ENCODE measurements at regions not wholly inside any gene's neighbourhood (a gene's known extent, or its start where the extent isn't known, plus 50 kb on each side); places are given as distances from the start of the nearest gene placed in this dataset.

DNA sequence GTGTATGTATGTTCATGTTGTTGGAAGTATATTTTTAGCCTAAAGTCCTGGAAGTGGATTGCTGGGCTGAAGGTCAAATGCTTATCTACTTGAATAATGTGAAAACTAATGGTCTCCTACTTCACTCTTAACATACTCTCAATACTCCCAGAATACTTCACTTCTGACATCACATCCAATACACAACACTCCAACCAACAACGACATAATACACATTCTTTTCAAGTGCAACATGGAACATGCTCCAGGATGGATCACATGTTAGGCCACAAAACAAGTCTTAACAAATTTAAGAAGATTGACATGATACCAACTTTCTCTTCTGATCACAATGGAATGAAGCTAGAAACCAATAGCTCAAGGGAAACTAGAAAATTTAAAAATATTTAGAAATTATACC is 126.9 kb upstream of the ADCY1 start:
- no peak for TF ChIP-seq CTCF (IDR thresholded peaks at IDR 0.05)
- H3K27ac ChIP-seq: no peak overlapping the region
- no peaks in the 10 kb centered on the region for H3K4me1 ChIP-seq
- H3K4me3 ChIP-seq: no peak overlapping the region
- DNase-seq (ENCODE audit: low spot score): no peak
- H3K36me3 ChIP-seq: no peaks in the 10 kb centered on the region
- no peaks in the 10 kb centered on the region for H3K27me3 ChIP-seq
- no peaks in the 10 kb centered on the region for H3K9me3 ChIP-seq

DNA sequence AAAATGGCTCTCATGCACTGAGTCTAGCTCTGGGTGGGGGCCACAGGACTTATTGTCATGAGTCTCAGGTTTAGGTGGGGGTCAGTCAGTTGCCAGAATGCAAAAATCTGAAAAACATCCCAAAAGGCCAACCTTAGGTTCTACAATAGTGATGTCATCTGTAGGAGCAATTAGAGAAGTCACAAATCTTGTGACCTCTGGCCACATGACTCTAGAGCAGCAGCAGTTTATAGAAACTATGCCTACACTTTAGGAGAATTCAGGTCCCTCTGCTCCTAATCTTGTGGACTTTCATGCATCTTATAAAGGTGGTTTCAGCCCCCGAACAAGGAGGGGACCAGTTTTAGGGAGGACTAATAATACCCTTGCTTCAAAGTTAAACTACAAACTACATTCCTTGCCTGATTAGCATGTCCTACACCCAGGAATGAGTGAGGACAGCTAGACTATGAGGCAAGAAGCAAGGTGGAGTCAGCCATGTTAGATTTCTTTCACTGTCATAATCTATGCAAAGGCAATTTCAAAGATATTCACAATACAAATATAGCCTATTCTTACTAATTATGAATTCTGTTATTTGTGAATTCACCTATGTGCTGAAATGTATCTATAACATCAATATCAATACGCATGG is 123.5 kb upstream of the ADCY1 start:
- no peaks in the 10 kb centered on the region for H3K27me3 ChIP-seq
- H3K4me3 ChIP-seq: no peak overlapping the region
- TF ChIP-seq CTCF (IDR thresholded peaks at IDR 0.05): no peak
- H3K9me3 ChIP-seq: no peaks in the 10 kb centered on the region
- no peaks in the 10 kb centered on the region for H3K36me3 ChIP-seq
- DNase-seq (ENCODE audit: low spot score): no peak
- no peaks in the 10 kb centered on the region for H3K4me1 ChIP-seq
- H3K27ac ChIP-seq: no peak overlapping the region

GRCh38 chr7:45451342-45452035 is 122.7 kb upstream of the ADCY1 start:
- H3K4me1 ChIP-seq: no peaks in the 10 kb centered on the region
- no peak overlapping the region for H3K4me3 ChIP-seq
- no peaks in the 10 kb centered on the region for H3K36me3 ChIP-seq
- no peak overlapping the region for H3K27ac ChIP-seq
- H3K27me3 ChIP-seq: no peaks in the 10 kb centered on the region
- H3K9me3 ChIP-seq: no peaks in the 10 kb centered on the region
- TF ChIP-seq CTCF (IDR thresholded peaks at IDR 0.05): no peak
- no peak for DNase-seq (ENCODE audit: low spot score)

- DNase-seq (ENCODE audit: low spot score): no peak
- H3K4me1 ChIP-seq: no peaks in the 10 kb centered on the region
- H3K9me3 ChIP-seq: no peaks in the 10 kb centered on the region
- TF ChIP-seq CTCF (IDR thresholded peaks at IDR 0.05): no peak
- no peak overlapping the region for H3K4me3 ChIP-seq
- no peak overlapping the region for H3K27ac ChIP-seq
- no peaks in the 10 kb centered on the region for H3K27me3 ChIP-seq
- H3K36me3 ChIP-seq: no peaks in the 10 kb centered on the region
Measured at GRCh38 chr7:45454771-45455170, 119.4 kb upstream of the ADCY1 start.

DNA sequence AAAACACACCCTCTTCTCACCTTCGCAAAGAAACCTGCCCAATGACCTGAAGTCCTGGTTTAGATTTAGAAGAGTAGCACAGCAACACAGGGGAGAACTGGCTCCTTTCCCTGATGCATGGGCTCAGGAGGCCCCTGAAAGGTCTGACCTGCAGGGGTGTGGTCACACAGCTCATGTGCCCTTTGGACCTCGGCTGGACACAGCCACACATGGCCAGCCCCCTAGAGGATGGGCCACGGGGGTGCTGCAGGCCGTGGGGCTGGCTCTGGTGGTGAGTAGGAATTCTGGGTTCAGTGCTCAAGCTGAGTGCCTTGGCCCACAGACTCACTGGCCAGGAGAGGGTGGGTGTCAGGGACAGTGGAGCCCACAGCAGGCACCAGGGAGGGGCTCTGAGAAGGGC is 118.5 kb upstream of the ADCY1 start:
- no peak for DNase-seq (ENCODE audit: low spot score)
- Histone ChIP-seq H3K9me3 (no peaks in the 10 kb centered on the region), H3K27ac (no peak overlapping the region), H3K27me3 (no peaks in the 10 kb centered on the region), H3K4me1 (no peaks in the 10 kb centered on the region), H3K36me3 (no peaks in the 10 kb centered on the region), H3K4me3 (no peak overlapping the region)
- TF ChIP-seq CTCF (IDR thresholded peaks at IDR 0.05): no peak

GRCh38 chr7:45456105-45456504 is 118.1 kb upstream of the ADCY1 start:
- H3K27ac ChIP-seq: no peak overlapping the region
- no peak for DNase-seq (ENCODE audit: low spot score)
- H3K4me1 ChIP-seq: no peaks in the 10 kb centered on the region
- H3K4me3 ChIP-seq: no peak overlapping the region
- H3K36me3 ChIP-seq: no peaks in the 10 kb centered on the region
- H3K9me3 ChIP-seq: no peaks in the 10 kb centered on the region
- TF ChIP-seq CTCF (IDR thresholded peaks at IDR 0.05): no peak
- H3K27me3 ChIP-seq: no peaks in the 10 kb centered on the region

Measured in right atrium auricular region (tissue), 2 donors.